Ascending aorta (tissue), 2 donors: ENCODE measurements at regions not wholly inside any gene's neighbourhood (a gene's known extent, or its start where the extent isn't known, plus 50 kb on each side); places are given as distances from the start of the nearest gene placed in this dataset.
"Not testable (repeated sequence)": the region's sequence is repeated elsewhere in the genome, so short reads cannot be mapped to it uniquely, and the experiment has no call there.

Source experiments
- DNase-seq, 2 donors: peaks; one replicate each; pipeline ENCODE4 v3.0.0-alpha.2; 2019; ENCODE audit warnings: low spot score in 2 of 2
- H3K27ac ChIP-seq, 2 donors: fragments of 200-600 bp; sonication (generic); one replicate each; pipeline ENCODE4 v1.5.1; 2016 to 2017; ENCODE audit warnings: mild to moderate bottlenecking in 1 of 2
- H3K27me3 ChIP-seq: fragments of 200-600 bp; sonication (generic); one replicate; pipeline ENCODE4 v1.5.1; 2017
- H3K36me3 ChIP-seq, 2 donors: fragments of 200-600 bp; sonication (generic); one replicate each; pipeline ENCODE4 v1.5.1; 2016
- H3K4me1 ChIP-seq, 2 donors: fragments of 200-600 bp; sonication (generic); one replicate each; pipeline ENCODE4 v1.5.1; 2016 to 2017; ENCODE audit warnings: mild to moderate bottlenecking in 1 of 2
- H3K4me3 ChIP-seq, 2 donors: fragments of 200-600 bp; sonication (generic); one replicate each; pipeline ENCODE4 v1.5.1; 2016 to 2017; ENCODE audit warnings: mild to moderate bottlenecking in 1 of 2
- H3K9me3 ChIP-seq, 2 donors: fragments of 200-600 bp; sonication (generic); one replicate each; pipeline ENCODE4 v1.5.1; 2016
- intact Hi-C: fragments of 100-400 bp; cut with DNase I; formaldehyde crosslinking; loops from one replicate; pipeline ENCODE4 v1.15.1; 2023
- TF ChIP-seq, protein P1 (sequence below), 3 experiments: fragments of 200-600 bp in 2 of 3; fragments of 450-650 bp in 1 of 3; sonication (generic) in 2 of 3; IDR thresholded peaks; one replicate each; pipeline ENCODE4 v1.5.1; 2016 to 2019; ENCODE audit warnings: antibody characterized with exemption in 3 of 3, mild to moderate bottlenecking in 1 of 3, moderate library complexity in 1 of 3

DNA sequence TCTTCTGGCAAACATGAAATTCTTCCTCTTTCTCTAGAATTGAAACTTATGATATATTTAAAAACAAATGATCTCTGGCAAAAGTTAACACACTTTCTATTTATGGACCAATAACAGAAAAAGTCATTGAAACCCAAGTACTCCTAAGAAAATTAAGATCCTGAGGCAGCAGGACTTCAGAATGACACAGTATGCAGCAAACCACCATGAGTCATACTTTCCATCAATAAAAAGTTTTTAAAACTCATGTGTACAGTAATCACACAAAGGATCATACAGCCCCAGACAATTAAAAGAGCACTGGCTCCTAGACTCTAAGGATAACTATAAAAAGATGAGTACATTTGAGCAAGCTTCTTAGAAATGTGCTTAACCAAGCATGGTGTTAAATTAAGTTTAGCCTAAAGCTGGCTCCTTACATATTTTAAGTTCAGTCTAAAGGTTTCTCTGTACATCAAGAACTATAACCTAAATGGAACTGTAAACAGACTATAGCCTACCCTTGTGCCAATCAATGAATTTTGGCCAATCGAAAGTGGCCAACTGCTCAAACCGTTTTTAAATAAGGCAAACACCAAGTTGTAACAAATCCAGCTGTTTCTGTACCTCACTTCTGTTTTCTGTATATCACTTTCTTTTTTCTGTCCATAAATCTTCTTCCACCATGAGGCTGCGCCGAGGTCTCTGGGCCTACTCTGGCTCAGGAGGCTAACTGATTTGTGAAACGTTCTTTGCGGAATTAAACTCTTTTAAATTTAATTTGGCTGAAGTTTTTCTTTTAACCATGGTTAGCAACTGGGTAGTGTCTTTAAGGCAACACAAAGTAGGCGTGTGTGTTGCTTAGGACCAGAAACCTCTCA, 232.1 kb upstream of the PIK3R1 start:
- intact Hi-C loops: no loop called here
- H3K27ac ChIP-seq: no peak overlapping the region
- TF ChIP-seq, protein P1, sequence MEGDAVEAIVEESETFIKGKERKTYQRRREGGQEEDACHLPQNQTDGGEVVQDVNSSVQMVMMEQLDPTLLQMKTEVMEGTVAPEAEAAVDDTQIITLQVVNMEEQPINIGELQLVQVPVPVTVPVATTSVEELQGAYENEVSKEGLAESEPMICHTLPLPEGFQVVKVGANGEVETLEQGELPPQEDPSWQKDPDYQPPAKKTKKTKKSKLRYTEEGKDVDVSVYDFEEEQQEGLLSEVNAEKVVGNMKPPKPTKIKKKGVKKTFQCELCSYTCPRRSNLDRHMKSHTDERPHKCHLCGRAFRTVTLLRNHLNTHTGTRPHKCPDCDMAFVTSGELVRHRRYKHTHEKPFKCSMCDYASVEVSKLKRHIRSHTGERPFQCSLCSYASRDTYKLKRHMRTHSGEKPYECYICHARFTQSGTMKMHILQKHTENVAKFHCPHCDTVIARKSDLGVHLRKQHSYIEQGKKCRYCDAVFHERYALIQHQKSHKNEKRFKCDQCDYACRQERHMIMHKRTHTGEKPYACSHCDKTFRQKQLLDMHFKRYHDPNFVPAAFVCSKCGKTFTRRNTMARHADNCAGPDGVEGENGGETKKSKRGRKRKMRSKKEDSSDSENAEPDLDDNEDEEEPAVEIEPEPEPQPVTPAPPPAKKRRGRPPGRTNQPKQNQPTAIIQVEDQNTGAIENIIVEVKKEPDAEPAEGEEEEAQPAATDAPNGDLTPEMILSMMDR (IDR thresholded peaks at IDR 0.05): no peak

DNA sequence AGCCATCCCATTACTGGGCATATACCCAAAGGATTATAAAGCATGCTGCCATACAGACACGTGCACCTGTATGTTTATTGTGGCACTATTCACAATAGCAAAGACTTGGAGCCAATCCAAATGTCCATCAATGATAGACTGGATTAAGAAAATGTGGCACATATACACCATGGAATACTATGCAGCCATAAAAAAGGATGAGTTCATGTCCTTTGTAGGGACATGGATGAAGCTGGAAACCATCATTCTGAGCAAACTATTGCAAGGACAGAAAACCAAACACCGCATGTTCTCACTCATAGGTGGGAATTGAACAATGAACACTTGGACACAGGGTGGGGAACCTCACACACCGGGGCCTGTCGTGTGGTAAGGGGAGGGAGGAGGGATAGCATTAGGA, 233.4 kb upstream of the PIK3R1 start:
- H3K4me1 ChIP-seq, H3K9me3 ChIP-seq, H3K27me3 ChIP-seq, DNase-seq, H3K4me3 ChIP-seq, H3K36me3 ChIP-seq, intact Hi-C loops, H3K27ac ChIP-seq: not testable (repeated sequence)

More for the DNA sequence above, 232.1 kb upstream of the PIK3R1 start:
- H3K9me3 ChIP-seq: no peaks in the 10 kb centered on the region
- H3K4me3 ChIP-seq: no peak overlapping the region
- H3K4me1 ChIP-seq: no peaks in the 10 kb centered on the region
- DNase-seq: no peak
- no peaks in the 10 kb centered on the region for H3K36me3 ChIP-seq
- no peaks in the 10 kb centered on the region for H3K27me3 ChIP-seq

DNA sequence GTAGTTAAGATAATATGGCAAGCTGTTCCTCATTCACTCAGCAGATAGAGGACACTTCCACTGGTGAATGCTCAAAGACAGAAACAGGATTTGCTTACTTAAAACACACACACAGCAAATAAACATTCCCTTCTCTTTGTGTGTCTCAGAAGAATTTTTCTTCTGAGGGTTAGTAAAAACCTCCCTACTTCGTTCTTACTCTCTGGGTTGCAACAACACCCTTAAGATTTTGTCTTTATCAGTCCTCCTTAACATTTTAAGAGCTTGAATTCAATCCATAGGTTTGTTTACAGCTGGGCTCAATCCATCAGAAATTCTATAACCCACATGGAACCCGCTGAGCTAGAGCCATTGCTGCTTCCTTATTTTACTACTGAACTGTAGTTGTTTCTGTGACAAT, 237.4 kb upstream of the PIK3R1 start:
- Histone ChIP-seq H3K4me1 (no peaks in the 10 kb centered on the region), H3K9me3 (no peaks in the 10 kb centered on the region), H3K4me3 (no peak overlapping the region), H3K36me3 (no peaks in the 10 kb centered on the region), H3K27ac (no peak overlapping the region), H3K27me3 (no peaks in the 10 kb centered on the region)
- no peak for DNase-seq
- TF ChIP-seq, protein P1 (IDR thresholded peaks at IDR 0.05): no peak
- intact Hi-C loops: no loop called here

DNA sequence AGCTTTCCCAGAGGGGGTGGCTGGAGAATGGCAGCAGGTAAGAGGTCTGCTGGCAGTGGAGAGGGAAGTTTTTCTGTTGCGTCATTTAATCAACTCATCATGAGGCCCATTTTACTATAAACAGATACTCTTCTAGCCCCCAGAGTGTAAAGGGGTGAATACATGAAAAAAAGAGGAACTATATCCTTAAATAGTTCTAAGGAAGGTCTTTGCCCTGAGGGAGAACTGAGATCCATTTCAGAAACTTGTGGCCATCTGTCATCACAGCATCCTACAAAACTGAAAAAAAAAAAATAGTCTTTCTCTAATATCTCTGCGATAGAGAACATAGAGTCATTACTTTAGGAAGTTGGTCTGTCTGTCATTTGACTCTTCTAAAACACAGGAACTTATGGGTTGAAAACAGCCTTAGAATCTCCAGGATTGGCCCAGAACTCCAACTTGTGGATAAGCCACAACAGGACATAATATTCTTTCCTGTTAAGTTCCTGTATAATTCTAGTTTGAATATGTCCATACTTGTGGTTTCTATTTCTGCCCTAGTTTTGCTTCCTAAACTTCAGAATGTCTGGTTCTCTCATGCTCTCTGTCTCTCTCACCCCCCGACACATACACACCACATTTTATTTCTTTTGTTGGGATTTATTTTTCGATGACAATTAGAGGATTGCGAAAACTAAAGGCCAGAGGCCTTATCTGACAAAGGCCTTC, 238.5 kb upstream of the PIK3R1 start:
- TF ChIP-seq, protein P1 (IDR thresholded peaks at IDR 0.05): no peak
- Histone ChIP-seq H3K4me3 (no peak overlapping the region), H3K4me1 (peaks cover 0 to 3% of the 10 kb centered on the region in 2 donors), H3K27me3 (no peaks in the 10 kb centered on the region), H3K9me3 (no peaks in the 10 kb centered on the region), H3K36me3 (no peaks in the 10 kb centered on the region), H3K27ac (peak overlapping the region in 1 of 2 donors; percentile 8)
- intact Hi-C loops: no loop called here
- no peak for DNase-seq

DNA sequence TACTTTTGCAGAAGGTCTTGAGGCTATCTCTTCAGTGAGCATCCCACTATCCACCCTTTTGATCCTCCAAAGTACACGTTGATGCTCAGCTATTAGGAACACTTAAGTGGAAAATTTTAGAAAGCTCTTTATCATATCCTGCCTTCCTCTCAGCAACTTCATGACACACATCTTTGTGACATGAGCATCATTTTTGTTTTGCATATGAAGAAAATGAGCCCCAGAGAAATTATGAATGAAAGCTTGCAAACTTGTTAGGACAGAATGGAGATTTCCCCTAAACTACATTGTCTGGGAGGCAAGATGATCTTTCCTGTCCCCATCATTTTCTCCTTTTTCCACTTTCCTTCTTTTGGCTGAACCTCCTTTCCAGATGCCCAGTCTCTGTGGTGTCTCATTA, 239.4 kb upstream of the PIK3R1 start:
- no peaks in the 10 kb centered on the region for H3K27me3 ChIP-seq
- no peaks in the 10 kb centered on the region for H3K36me3 ChIP-seq
- DNase-seq: no peak
- TF ChIP-seq, protein P1 (IDR thresholded peaks at IDR 0.05): no peak
- no peaks in the 10 kb centered on the region for H3K9me3 ChIP-seq
- no peak overlapping the region for H3K27ac ChIP-seq
- no peak overlapping the region for H3K4me3 ChIP-seq
- peaks cover 0 to 3% of the 10 kb centered on the region in 2 donors for H3K4me1 ChIP-seq
- intact Hi-C loops: no loop called here

DNA sequence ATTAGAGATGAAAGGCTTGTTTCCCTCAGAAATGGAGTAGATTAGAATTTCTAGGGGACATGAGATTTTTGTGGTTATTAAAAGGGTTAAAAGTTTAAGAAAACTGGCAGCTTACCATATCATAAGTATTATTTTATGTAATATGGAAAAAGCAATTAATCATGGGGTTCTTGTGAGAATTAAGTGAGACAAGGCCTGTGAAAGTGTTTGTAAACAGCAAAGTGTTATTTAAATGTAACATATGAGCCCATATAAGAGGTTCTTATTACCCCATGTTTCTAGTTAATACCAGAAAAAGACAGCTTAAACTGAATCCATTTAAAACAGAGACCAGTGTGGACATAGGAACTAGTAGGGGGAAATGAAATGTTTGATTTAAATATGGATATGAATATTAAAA, 241.1 kb upstream of the PIK3R1 start:
- no peaks in the 10 kb centered on the region for H3K27me3 ChIP-seq
- H3K4me3 ChIP-seq: no peak overlapping the region
- no peak for DNase-seq
- TF ChIP-seq, protein P1 (IDR thresholded peaks at IDR 0.05): no peak
- H3K4me1 ChIP-seq: peaks cover 0 to 7% of the 10 kb centered on the region in 2 donors
- no peaks in the 10 kb centered on the region for H3K9me3 ChIP-seq
- no peaks in the 10 kb centered on the region for H3K36me3 ChIP-seq
- H3K27ac ChIP-seq: no peak overlapping the region
- intact Hi-C loops: no loop called here
